Activated gamma-delta T cell (primary cell): ENCODE measurements at regions not wholly inside any gene's neighbourhood (a gene's known extent, or its start where the extent isn't known, plus 50 kb on each side); places are given as distances from the start of the nearest gene placed in this dataset.
A peak's percentile ranks its signal among the peaks of the same experiment; 100 is the strongest.
"Not testable (repeated sequence)": the region's sequence is repeated elsewhere in the genome, so short reads cannot be mapped to it uniquely, and the experiment has no call there.

Source experiments
- DNase-seq: peaks from one replicate; lab custom pipeline; 2025; lab: John Stamatoyannopoulos, UW

GRCh38 chr19:23535901-23536300 lies 140.6 kb upstream of the ZNF91 start:
- DNase-seq, result not testable (repeated sequence)

GRCh38 chr19:23533441-23533840 lies 138.2 kb upstream of the ZNF91 start:
- DNase-seq, result peak; percentile 5

- no peak for DNase-seq
These were observed 136.7 kb upstream of the ZNF91 start for GRCh38 chr19:23531976-23532375.

GRCh38 chr19:23531231-23531790 lies 136.0 kb upstream of the ZNF91 start:
- no peak for DNase-seq

GRCh38 chr19:23528376-23528775 lies 133.1 kb upstream of the ZNF91 start:
- DNase-seq, result no peak

GRCh38 chr19:23527797-23528196 lies 132.5 kb upstream of the ZNF91 start:
- no peak for DNase-seq

- DNase-seq, result no peak
These were observed 131.0 kb upstream of the ZNF91 start for GRCh38 chr19:23526302-23526701.

GRCh38 chr19:23525276-23525852 lies 130.1 kb upstream of the ZNF91 start:
- no peak for DNase-seq

GRCh38 chr19:23523863-23524262 lies 128.6 kb upstream of the ZNF91 start:
- DNase-seq, result no peak

GRCh38 chr19:23522431-23522830 lies 127.2 kb upstream of the ZNF91 start:
- no peak for DNase-seq

GRCh38 chr19:23521471-23521870 lies 126.2 kb upstream of the ZNF91 start:
- no peak for DNase-seq

- DNase-seq, result no peak
These were observed 125.2 kb upstream of the ZNF91 start for GRCh38 chr19:23520441-23520840.

- no peak for DNase-seq
These were observed 123.8 kb upstream of the ZNF91 start for GRCh38 chr19:23519031-23519430.

- no peak for DNase-seq
These were observed 121.0 kb upstream of the ZNF91 start for GRCh38 chr19:23516266-23516665.

GRCh38 chr19:23515551-23515950 lies 120.3 kb upstream of the ZNF91 start:
- DNase-seq, result no peak

- DNase-seq, result no peak
These were observed 117.1 kb upstream of the ZNF91 start for GRCh38 chr19:23512151-23512925.

- no peak for DNase-seq
These were observed 114.6 kb upstream of the ZNF91 start for GRCh38 chr19:23509686-23510450.

GRCh38 chr19:23507446-23507845 lies 112.2 kb upstream of the ZNF91 start:
- no peak for DNase-seq

GRCh38 chr19:23505738-23506137 lies 110.5 kb upstream of the ZNF91 start:
- DNase-seq, result no peak

- DNase-seq, result no peak
These were observed 87.6 kb upstream of the ZNF91 start for GRCh38 chr19:23482829-23483228.

GRCh38 chr19:23481043-23481442 lies 85.8 kb upstream of the ZNF91 start:
- DNase-seq, result no peak

GRCh38 chr19:23475477-23475876 lies 80.2 kb upstream of the ZNF91 start:
- no peak for DNase-seq

GRCh38 chr19:23474761-23475160 lies 79.5 kb upstream of the ZNF91 start:
- DNase-seq, result no peak
